IMR-90 (cell line): ENCODE measurements at regions not wholly inside any gene's neighbourhood (a gene's known extent, or its start where the extent isn't known, plus 50 kb on each side); places are given as distances from the start of the nearest gene placed in this dataset.

Experiments
- ATAC-seq: fragments of 200-7000 bp; cut with Tn5 transposase; 2 replicates; pipeline ENCODE4 v1.9.1; 2020; ENCODE audit warnings: low read depth, mild to moderate bottlenecking, moderate library complexity
- BruUV-seq: library from RNA; stranded (reverse); fragments of 400-500 nt; replicated peaks from 2 replicates; lab custom pipeline; 2021; lab: Mats Ljungman, UMichigan
- CTCF ChIA-PET: fragments of 300-600 bp; formaldehyde crosslinking; extraction: SDS; loops from one replicate; lab custom pipeline; 2021; ENCODE audit warnings: antibody characterized with exemption; lab: Yijun Ruan, JAX
- POLR2A ChIA-PET: fragments of 300-600 bp; sonication (Branson Sonifier 250); formaldehyde crosslinking; loops from one replicate; lab custom pipeline; 2022; ENCODE audit warnings: antibody characterized with exemption; ENCODE audit not compliant: unreplicated experiment; lab: Charles Lee
- DNase-seq: peaks from one replicate; pipeline ENCODE4 v3.0.0; 2013
- H2AFZ ChIP-seq: replicated peaks from 2 replicates; pipeline ENCODE3; 2013; ENCODE audit warnings: low read length, mild to moderate bottlenecking; ENCODE audit not compliant: poor library complexity
- H2AK5ac ChIP-seq: 2 replicates; pipeline ENCODE4 v1.6.1; 2013; ENCODE audit warnings: low read depth, low read length, inconsistent platforms
- H2AK9ac ChIP-seq: replicated peaks from 2 replicates; pipeline ENCODE3; 2013; ENCODE audit warnings: mild to moderate bottlenecking, low read depth, low read length, moderate library complexity; ENCODE audit not compliant: poor library complexity
- H2BK120ac ChIP-seq: 2 replicates; pipeline ENCODE4 v1.6.1; 2013; ENCODE audit warnings: low read depth, low read length, inconsistent platforms
- H2BK15ac ChIP-seq: 3 replicates; pipeline ENCODE4 v1.6.1; 2013; ENCODE audit warnings: low read depth, low read length, inconsistent platforms
- H2BK20ac ChIP-seq: 2 replicates; pipeline ENCODE4 v1.6.1; 2013; ENCODE audit warnings: low read depth, mild to moderate bottlenecking, inconsistent platforms, low read length, moderate library complexity
- H2BK5ac ChIP-seq: 2 replicates; pipeline ENCODE4 v1.6.1; 2013; ENCODE audit warnings: mild to moderate bottlenecking, low read depth, low read length, inconsistent platforms; ENCODE audit not compliant: poor library complexity, severe bottlenecking
- H3K14ac ChIP-seq: replicated peaks from 2 replicates; pipeline ENCODE4 v1.6.1; 2013; ENCODE audit warnings: low read depth, low read length, inconsistent platforms
- H3K18ac ChIP-seq: 2 replicates; pipeline ENCODE4 v1.6.1; 2013; ENCODE audit warnings: low read depth, low read length, control low read depth
- H3K23ac ChIP-seq: 2 replicates; pipeline ENCODE4 v1.6.1; 2013; ENCODE audit warnings: low read depth, low read length, inconsistent platforms
- H3K27ac ChIP-seq: 2 replicates; pipeline ENCODE4 v1.5.1; 2013; ENCODE audit warnings: mild to moderate bottlenecking, control low read depth, low read length; ENCODE audit not compliant: insufficient read depth
- H3K27me3 ChIP-seq: 2 replicates; pipeline ENCODE4 v1.6.1; 2013; ENCODE audit warnings: low read length; ENCODE audit not compliant: control insufficient read depth, insufficient read depth
- H3K36me3 ChIP-seq: 2 replicates; pipeline ENCODE4 v1.6.1; 2013; ENCODE audit warnings: low read length, mixed read lengths; ENCODE audit not compliant: control insufficient read depth, insufficient read depth
- H3K4ac ChIP-seq: 2 replicates; pipeline ENCODE4 v1.6.1; 2013; ENCODE audit warnings: low read depth, low read length, inconsistent platforms
- H3K4me1 ChIP-seq: 2 replicates; pipeline ENCODE4 v1.6.1; 2013; ENCODE audit warnings: low read length, mixed read lengths; ENCODE audit not compliant: control insufficient read depth, insufficient read depth
- H3K4me2 ChIP-seq: 2 replicates; pipeline ENCODE4 v1.6.1; 2013; ENCODE audit warnings: low read depth, mild to moderate bottlenecking, control low read depth, low read length, moderate library complexity
- H3K4me3 ChIP-seq: 2 replicates; pipeline ENCODE4 v1.5.1; 2013; ENCODE audit warnings: low read depth, mild to moderate bottlenecking, control low read depth, low read length, moderate library complexity; ENCODE audit not compliant: insufficient read depth
- H3K56ac ChIP-seq: 2 replicates; pipeline ENCODE4 v1.6.1; 2013; ENCODE audit warnings: low read length, inconsistent platforms; ENCODE audit not compliant: insufficient read depth; ENCODE audit errors: extremely low read depth
- H3K79me1 ChIP-seq, 2 experiments: 2 replicates each; pipeline ENCODE4 v1.6.1; 2013; ENCODE audit warnings: low read length in 2 of 2, inconsistent platforms in 1 of 2, low read depth in 1 of 2
- H3K9ac ChIP-seq: 2 replicates; pipeline ENCODE4 v1.6.1; 2013; ENCODE audit warnings: low read depth, low read length, control low read depth
- H3K9me1 ChIP-seq: 2 replicates; pipeline ENCODE4 v1.6.1; 2013; ENCODE audit warnings: low read length, inconsistent platforms; ENCODE audit not compliant: insufficient read depth
- H3K9me3 ChIP-seq: 2 replicates; pipeline ENCODE4 v1.6.1; 2013; ENCODE audit warnings: low read length; ENCODE audit not compliant: control insufficient read depth, insufficient read depth
- H4K20me1 ChIP-seq: 2 replicates; pipeline ENCODE4 v1.6.1; 2013; ENCODE audit warnings: low read length, inconsistent platforms; ENCODE audit not compliant: insufficient read depth
- H4K5ac ChIP-seq: 2 replicates; pipeline ENCODE4 v1.6.1; 2013; ENCODE audit warnings: mild to moderate bottlenecking, low read depth, low read length, control low read depth
- H4K8ac ChIP-seq, 2 experiments: 2 replicates each; pipeline ENCODE4 v1.6.1; 2013; ENCODE audit warnings: low read depth in 2 of 2, low read length in 2 of 2, control low read depth in 1 of 2, inconsistent platforms in 1 of 2
- H4K91ac ChIP-seq: 2 replicates; pipeline ENCODE4 v1.6.1; 2013; ENCODE audit warnings: low read depth, low read length, inconsistent platforms; ENCODE audit not compliant: insufficient read depth
- BHLHE40 ChIP-seq: fragments of 150-350 bp; IDR thresholded peaks from 2 replicates; pipeline ENCODE4 v1.6.1; 2016; ENCODE audit warnings: mild to moderate bottlenecking, low read depth, low read length
- CEBPB ChIP-seq: IDR thresholded peaks from 2 replicates; pipeline ENCODE4 v1.6.1; 2012; ENCODE audit warnings: low read depth, low read length, improper control_type of control experiment
- CTCF ChIP-seq: conservative IDR thresholded peaks from 2 replicates; pipeline ENCODE4 v1.5.1; 2012; ENCODE audit warnings: mild to moderate bottlenecking, low read depth, low read length, improper control_type of control experiment
- FOS ChIP-seq: fragments of 150-350 bp; IDR thresholded peaks from 2 replicates; pipeline ENCODE4 v1.6.1; 2016; ENCODE audit warnings: low read depth, low read length
- MAFK ChIP-seq: IDR thresholded peaks from 2 replicates; pipeline ENCODE4 v1.6.1; 2012; ENCODE audit warnings: low read depth, low read length, improper control_type of control experiment
- MAZ ChIP-seq: IDR thresholded peaks from 2 replicates; pipeline ENCODE4 v1.6.1; 2012; ENCODE audit warnings: low read depth, mild to moderate bottlenecking, low read length, improper control_type of control experiment, moderate library complexity, borderline replicate concordance
- MXI1 ChIP-seq: IDR thresholded peaks from 2 replicates; pipeline ENCODE4 v1.6.1; 2012; ENCODE audit warnings: low read depth, mild to moderate bottlenecking, low read length, moderate library complexity, borderline replicate concordance
- NFE2L2 ChIP-seq: fragments of 150-350 bp; IDR thresholded peaks from 2 replicates; pipeline ENCODE4 v1.6.1; 2016; ENCODE audit warnings: low read depth, mild to moderate bottlenecking, low read length
- POLR2A ChIP-seq: IDR thresholded peaks from 2 replicates; pipeline ENCODE4 v1.6.1; 2012; ENCODE audit warnings: mild to moderate bottlenecking, low read depth, low read length
- RAD21 ChIP-seq: IDR thresholded peaks from 2 replicates; pipeline ENCODE4 v1.6.1; 2012; ENCODE audit warnings: low read length, improper control_type of control experiment
- RCOR1 ChIP-seq: IDR thresholded peaks from 2 replicates; pipeline ENCODE4 v1.6.1; 2012; ENCODE audit warnings: mild to moderate bottlenecking, low read length, improper control_type of control experiment; ENCODE audit not compliant: insufficient replicate concordance
- RFX5 ChIP-seq: IDR thresholded peaks from 2 replicates; pipeline ENCODE4 v1.8.0; 2012; ENCODE audit warnings: low read depth, mild to moderate bottlenecking, low read length, moderate library complexity
- SMC3 ChIP-seq: fragments of 150-350 bp; IDR thresholded peaks from 2 replicates; pipeline ENCODE4 v1.6.1; 2016; ENCODE audit warnings: low read depth, mild to moderate bottlenecking, antibody characterized with exemption, low read length, moderate library complexity
- WGBS, 2 experiments: methylation state at CpG; one replicate each; pipeline versions ENCODE4 v1.1.5 to v1.1.7; 2013; ENCODE audit warnings: missing lambda C conversion rate in 2 of 2; ENCODE audit not compliant: insufficient read length in 1 of 2; ENCODE audit errors: extremely low coverage in 2 of 2; 5-methylcytosine and 5-hydroxymethylcytosine counted together
- dilution Hi-C: fragments of 300-500 bp; cut with HindIII; formaldehyde crosslinking; loops from one replicate; pipeline ENCODE4 v1.14.3; 2018; ENCODE audit warnings: low sequenced_read_pairs; ENCODE audit not compliant: unreplicated experiment
- in situ Hi-C: fragments of 300-500 bp; cut with MboI; formaldehyde crosslinking; loops from 3 replicates; pipeline ENCODE4 v1.14.3; 2019; ENCODE audit warnings: low sequenced_read_pairs, inconsistent platforms, mixed read lengths
- intact Hi-C: fragments of 100-400 bp; cut with micrococcal nuclease; formaldehyde crosslinking; loops from 2 replicates; pipeline ENCODE4 v1.10.0; 2022
- TF ChIP-seq, protein P1 (sequence below): fragments of 150-350 bp; IDR thresholded peaks from 2 replicates; pipeline ENCODE4 v1.6.1; 2017; ENCODE audit warnings: mild to moderate bottlenecking, antibody characterized with exemption, low read length, low read depth
- TF ChIP-seq, protein P2 (sequence below): fragments of 150-350 bp; IDR thresholded peaks from 2 replicates; pipeline ENCODE4 v1.6.1; 2016; ENCODE audit warnings: low read depth, mild to moderate bottlenecking, low read length, moderate library complexity, borderline replicate concordance

DNA sequence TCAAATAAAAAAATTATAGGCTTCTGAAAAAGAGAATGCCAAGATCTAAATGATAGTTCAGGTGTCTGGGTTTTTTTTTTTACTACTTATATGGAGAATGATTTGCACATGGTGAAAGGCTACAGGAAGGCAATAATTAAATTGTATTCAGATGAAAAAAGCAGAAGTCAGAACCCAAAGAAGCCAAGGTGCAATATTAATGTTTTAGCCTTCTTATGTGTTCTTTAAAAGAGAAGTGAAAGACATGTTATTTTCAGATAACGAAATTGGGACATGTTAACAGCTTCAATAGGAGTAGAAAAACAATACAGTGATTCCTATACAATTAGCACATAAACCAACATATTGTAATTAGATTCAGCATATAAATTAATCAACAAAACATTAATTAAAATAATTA, 452.9 kb upstream of the PRMT6 start:
- H4K91ac ChIP-seq = no peak overlapping the region
- H2BK120ac ChIP-seq = no peak overlapping the region
- no peaks in the 10 kb centered on the region for H3K79me1 ChIP-seq
- DNase-seq (no peak), ATAC-seq (no peak)
- H3K27me3 ChIP-seq = no peaks in the 10 kb centered on the region
- ChIA-PET POLR2A (no interaction called here), CTCF (no interaction called here)
- in situ Hi-C loops (no loop called here), dilution Hi-C loops (no loop called here), intact Hi-C loops (no loop called here)
- no peak overlapping the region for H2AFZ ChIP-seq
- no peak overlapping the region for H3K56ac ChIP-seq
- no peak overlapping the region for H3K4ac ChIP-seq
- H3K4me3 ChIP-seq = no peak overlapping the region
- H2BK15ac ChIP-seq = no peak overlapping the region
- no peak overlapping the region for H3K9ac ChIP-seq
- H2BK5ac ChIP-seq = no peak overlapping the region
- H2AK9ac ChIP-seq = no peak overlapping the region
- no peak overlapping the region for H3K27ac ChIP-seq
- no peak overlapping the region for H3K18ac ChIP-seq
- H4K20me1 ChIP-seq = no peaks in the 10 kb centered on the region
- peaks cover 3% of the 10 kb centered on the region for H3K9me3 ChIP-seq
- no TSS peak for BruUV-seq
- no peaks in the 10 kb centered on the region for H3K4me1 ChIP-seq
- H3K4me2 ChIP-seq = no peak overlapping the region
- no peaks in the 10 kb centered on the region for H3K36me3 ChIP-seq
- no CpG with 5 or more reads among the region's 1 CpG for WGBS, 2 experiments
- no peak overlapping the region for H2BK20ac ChIP-seq
- no peak overlapping the region for H3K23ac ChIP-seq
- no peaks in the 10 kb centered on the region for H3K9me1 ChIP-seq
- H3K14ac ChIP-seq = no peak overlapping the region
- TF ChIP-seq, protein P1, sequence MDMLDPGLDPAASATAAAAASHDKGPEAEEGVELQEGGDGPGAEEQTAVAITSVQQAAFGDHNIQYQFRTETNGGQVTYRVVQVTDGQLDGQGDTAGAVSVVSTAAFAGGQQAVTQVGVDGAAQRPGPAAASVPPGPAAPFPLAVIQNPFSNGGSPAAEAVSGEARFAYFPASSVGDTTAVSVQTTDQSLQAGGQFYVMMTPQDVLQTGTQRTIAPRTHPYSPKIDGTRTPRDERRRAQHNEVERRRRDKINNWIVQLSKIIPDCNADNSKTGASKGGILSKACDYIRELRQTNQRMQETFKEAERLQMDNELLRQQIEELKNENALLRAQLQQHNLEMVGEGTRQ = no peak
- TF ChIP-seq RAD21 (no peak), MXI1 (no peak), CTCF (no peak), MAZ (no peak), RCOR1 (no peak), FOS (no peak), POLR2A (no peak), RFX5 (no peak), MAFK (no peak), BHLHE40 (no peak), NFE2L2 (no peak), CEBPB (no peak), SMC3 (no peak)
- TF ChIP-seq, protein P2, sequence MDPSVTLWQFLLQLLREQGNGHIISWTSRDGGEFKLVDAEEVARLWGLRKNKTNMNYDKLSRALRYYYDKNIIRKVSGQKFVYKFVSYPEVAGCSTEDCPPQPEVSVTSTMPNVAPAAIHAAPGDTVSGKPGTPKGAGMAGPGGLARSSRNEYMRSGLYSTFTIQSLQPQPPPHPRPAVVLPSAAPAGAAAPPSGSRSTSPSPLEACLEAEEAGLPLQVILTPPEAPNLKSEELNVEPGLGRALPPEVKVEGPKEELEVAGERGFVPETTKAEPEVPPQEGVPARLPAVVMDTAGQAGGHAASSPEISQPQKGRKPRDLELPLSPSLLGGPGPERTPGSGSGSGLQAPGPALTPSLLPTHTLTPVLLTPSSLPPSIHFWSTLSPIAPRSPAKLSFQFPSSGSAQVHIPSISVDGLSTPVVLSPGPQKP = no peak
- H4K8ac ChIP-seq = no peak overlapping the region
- H2AK5ac ChIP-seq = no peak overlapping the region
- H4K5ac ChIP-seq = no peak overlapping the region
